ENCODE measurements at regions not wholly inside any gene's neighbourhood (a gene's known extent, or its start where the extent isn't known, plus 50 kb on each side); places are given as distances from the start of the nearest gene placed in this dataset.

DNA sequence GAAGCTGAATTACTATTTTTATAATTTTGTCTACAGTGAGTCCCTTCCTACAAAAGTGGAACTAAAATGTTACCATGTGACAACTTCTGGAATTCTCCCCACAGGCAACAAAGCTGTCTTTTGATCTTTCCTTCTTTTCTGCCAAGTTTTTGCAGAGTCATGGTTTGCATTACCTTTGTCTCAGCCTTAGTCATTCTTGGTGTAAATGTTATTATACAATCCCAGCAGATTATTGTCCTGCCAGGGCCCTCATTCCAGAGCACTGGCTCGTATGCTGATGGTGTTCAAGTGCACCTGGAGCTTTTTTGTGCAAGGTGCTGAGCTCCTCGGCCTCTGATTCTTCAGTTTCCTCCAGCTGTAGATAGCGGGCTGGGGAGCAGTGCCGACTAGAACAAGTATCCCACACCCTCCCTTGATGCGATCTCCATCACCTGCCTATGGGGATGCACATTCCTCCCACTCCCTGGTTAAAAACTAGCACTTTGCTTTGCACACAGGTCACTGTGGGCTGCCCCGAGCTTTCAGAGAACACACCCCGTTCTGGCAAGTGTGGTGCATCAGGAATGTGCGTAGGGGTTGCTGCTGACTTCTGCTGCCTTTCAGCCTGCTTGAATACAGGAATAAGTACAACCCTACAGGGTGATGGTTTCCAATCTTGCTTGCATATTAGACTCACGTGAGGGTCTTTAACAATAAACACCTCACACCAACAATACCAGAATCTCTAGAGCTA is 263.6 kb downstream of the RNF144A start:
- H3K9ac ChIP-seq (ENCODE audit: low read depth in 1 of 2, low read length in 2 of 2), result no peak overlapping the region
- 78% methylated on average over 9 of the region's 9 CpGs for WGBS
- H3K36me3 ChIP-seq (ENCODE audit: control insufficient read depth in 4 of 4, insufficient read depth in 3 of 4, low read depth in 1 of 4, low read length in 3 of 4), result no peaks in the 10 kb centered on the region
- TF ChIP-seq, protein P1, sequence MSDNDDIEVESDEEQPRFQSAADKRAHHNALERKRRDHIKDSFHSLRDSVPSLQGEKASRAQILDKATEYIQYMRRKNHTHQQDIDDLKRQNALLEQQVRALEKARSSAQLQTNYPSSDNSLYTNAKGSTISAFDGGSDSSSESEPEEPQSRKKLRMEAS (IDR thresholded peaks at IDR 0.05), result no peak
- TF ChIP-seq RXRA (IDR thresholded peaks at IDR 0.05) (no peak), RAD21 (IDR thresholded peaks at IDR 0.05) (no peak), FOXA1 (IDR thresholded peaks at IDR 0.05) (no peak), HNF4A (conservative IDR thresholded peaks at IDR 0.05) (no peak), JUND (IDR thresholded peaks at IDR 0.05) (no peak), SP1 (IDR thresholded peaks at IDR 0.05) (no peak), GABPA (IDR thresholded peaks at IDR 0.05 in 1 of 2, conservative IDR thresholded peaks at IDR 0.05 in 1 of 2) (no peak), NR2F2 (IDR thresholded peaks at IDR 0.05) (no peak), FOXA2 (IDR thresholded peaks at IDR 0.05) (no peak), TAF1 (conservative IDR thresholded peaks at IDR 0.05) (no peak), EGR1 (IDR thresholded peaks at IDR 0.05; ENCODE audit: low read depth in 2 of 2) (no peak), YY1 (IDR thresholded peaks at IDR 0.05) (no peak), HNF4G (IDR thresholded peaks at IDR 0.05) (no peak)
- TF ChIP-seq, protein P2, sequence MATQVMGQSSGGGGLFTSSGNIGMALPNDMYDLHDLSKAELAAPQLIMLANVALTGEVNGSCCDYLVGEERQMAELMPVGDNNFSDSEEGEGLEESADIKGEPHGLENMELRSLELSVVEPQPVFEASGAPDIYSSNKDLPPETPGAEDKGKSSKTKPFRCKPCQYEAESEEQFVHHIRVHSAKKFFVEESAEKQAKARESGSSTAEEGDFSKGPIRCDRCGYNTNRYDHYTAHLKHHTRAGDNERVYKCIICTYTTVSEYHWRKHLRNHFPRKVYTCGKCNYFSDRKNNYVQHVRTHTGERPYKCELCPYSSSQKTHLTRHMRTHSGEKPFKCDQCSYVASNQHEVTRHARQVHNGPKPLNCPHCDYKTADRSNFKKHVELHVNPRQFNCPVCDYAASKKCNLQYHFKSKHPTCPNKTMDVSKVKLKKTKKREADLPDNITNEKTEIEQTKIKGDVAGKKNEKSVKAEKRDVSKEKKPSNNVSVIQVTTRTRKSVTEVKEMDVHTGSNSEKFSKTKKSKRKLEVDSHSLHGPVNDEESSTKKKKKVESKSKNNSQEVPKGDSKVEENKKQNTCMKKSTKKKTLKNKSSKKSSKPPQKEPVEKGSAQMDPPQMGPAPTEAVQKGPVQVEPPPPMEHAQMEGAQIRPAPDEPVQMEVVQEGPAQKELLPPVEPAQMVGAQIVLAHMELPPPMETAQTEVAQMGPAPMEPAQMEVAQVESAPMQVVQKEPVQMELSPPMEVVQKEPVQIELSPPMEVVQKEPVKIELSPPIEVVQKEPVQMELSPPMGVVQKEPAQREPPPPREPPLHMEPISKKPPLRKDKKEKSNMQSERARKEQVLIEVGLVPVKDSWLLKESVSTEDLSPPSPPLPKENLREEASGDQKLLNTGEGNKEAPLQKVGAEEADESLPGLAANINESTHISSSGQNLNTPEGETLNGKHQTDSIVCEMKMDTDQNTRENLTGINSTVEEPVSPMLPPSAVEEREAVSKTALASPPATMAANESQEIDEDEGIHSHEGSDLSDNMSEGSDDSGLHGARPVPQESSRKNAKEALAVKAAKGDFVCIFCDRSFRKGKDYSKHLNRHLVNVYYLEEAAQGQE (IDR thresholded peaks at IDR 0.05), result no peak
- TF ChIP-seq, protein P3, sequence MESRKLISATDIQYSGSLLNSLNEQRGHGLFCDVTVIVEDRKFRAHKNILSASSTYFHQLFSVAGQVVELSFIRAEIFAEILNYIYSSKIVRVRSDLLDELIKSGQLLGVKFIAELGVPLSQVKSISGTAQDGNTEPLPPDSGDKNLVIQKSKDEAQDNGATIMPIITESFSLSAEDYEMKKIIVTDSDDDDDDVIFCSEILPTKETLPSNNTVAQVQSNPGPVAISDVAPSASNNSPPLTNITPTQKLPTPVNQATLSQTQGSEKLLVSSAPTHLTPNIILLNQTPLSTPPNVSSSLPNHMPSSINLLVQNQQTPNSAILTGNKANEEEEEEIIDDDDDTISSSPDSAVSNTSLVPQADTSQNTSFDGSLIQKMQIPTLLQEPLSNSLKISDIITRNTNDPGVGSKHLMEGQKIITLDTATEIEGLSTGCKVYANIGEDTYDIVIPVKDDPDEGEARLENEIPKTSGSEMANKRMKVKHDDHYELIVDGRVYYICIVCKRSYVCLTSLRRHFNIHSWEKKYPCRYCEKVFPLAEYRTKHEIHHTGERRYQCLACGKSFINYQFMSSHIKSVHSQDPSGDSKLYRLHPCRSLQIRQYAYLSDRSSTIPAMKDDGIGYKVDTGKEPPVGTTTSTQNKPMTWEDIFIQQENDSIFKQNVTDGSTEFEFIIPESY (IDR thresholded peaks at IDR 0.05), result no peak
- TF ChIP-seq, protein P4, sequence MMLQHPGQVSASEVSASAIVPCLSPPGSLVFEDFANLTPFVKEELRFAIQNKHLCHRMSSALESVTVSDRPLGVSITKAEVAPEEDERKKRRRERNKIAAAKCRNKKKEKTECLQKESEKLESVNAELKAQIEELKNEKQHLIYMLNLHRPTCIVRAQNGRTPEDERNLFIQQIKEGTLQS (IDR thresholded peaks at IDR 0.05), result no peak
- H3K9me3 ChIP-seq (ENCODE audit: control insufficient read depth in 4 of 4, low read length in 3 of 4), result no peaks in the 10 kb centered on the region
- H3K27ac ChIP-seq (ENCODE audit: low read depth in 1 of 2, low read length in 2 of 2), result no peak overlapping the region
- H3K4me1 ChIP-seq (ENCODE audit: control insufficient read depth in 4 of 4, insufficient read depth in 4 of 4, low read length in 3 of 4), result no peaks in the 10 kb centered on the region
- no peak overlapping the region for H3K4me3 ChIP-seq (ENCODE audit: low read depth in 1 of 3, low read length in 3 of 3)
- no peaks in the 10 kb centered on the region for H3K27me3 ChIP-seq (ENCODE audit: control insufficient read depth in 4 of 4, insufficient read depth in 4 of 4, low read length in 3 of 4)
- DNase-seq (ENCODE audit: low spot score), result no peak

DNA sequence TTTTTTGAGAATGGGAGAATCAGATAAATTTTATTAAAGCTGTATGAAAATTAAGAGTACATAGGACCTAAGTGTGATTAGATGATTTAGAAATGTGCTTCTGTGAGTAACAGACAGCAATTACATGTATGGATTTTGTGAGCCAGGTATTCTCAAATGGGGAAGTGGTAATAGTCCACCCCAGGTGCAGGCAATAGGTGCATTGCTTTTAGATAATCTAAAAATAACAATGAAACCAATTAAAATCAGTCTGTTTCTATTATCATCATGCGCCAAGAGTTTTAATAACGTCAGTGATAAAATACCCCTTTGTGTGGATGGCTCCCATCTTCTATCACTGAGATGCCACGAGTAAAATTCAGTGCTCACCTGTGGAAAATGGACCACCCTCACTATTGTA is 265.3 kb downstream of the RNF144A start:
- H3K36me3 ChIP-seq (ENCODE audit: control insufficient read depth in 4 of 4, insufficient read depth in 3 of 4, low read depth in 1 of 4, low read length in 3 of 4), result no peaks in the 10 kb centered on the region
- no peak overlapping the region for H3K27ac ChIP-seq (ENCODE audit: low read depth in 1 of 2, low read length in 2 of 2)
- H3K4me3 ChIP-seq (ENCODE audit: low read depth in 1 of 3, low read length in 3 of 3), result no peak overlapping the region
- no peak for DNase-seq (ENCODE audit: low spot score)
- WGBS, result 80% methylated on average over 3 of the region's 3 CpGs
- H3K27me3 ChIP-seq (ENCODE audit: control insufficient read depth in 4 of 4, insufficient read depth in 4 of 4, low read length in 3 of 4), result no peaks in the 10 kb centered on the region
- H3K4me1 ChIP-seq (ENCODE audit: control insufficient read depth in 4 of 4, insufficient read depth in 4 of 4, low read length in 3 of 4), result no peaks in the 10 kb centered on the region
- no peak overlapping the region for H3K9ac ChIP-seq (ENCODE audit: low read depth in 1 of 2, low read length in 2 of 2)
- no peaks in the 10 kb centered on the region for H3K9me3 ChIP-seq (ENCODE audit: control insufficient read depth in 4 of 4, low read length in 3 of 4)
- TF ChIP-seq NR2F2 (IDR thresholded peaks at IDR 0.05), result no peak
- TF ChIP-seq, protein P4 (IDR thresholded peaks at IDR 0.05), result no peak
- TF ChIP-seq RAD21 (IDR thresholded peaks at IDR 0.05), result no peak
- no peak for TF ChIP-seq GABPA (IDR thresholded peaks at IDR 0.05 in 1 of 2, conservative IDR thresholded peaks at IDR 0.05 in 1 of 2)
- TF ChIP-seq, protein P5, sequence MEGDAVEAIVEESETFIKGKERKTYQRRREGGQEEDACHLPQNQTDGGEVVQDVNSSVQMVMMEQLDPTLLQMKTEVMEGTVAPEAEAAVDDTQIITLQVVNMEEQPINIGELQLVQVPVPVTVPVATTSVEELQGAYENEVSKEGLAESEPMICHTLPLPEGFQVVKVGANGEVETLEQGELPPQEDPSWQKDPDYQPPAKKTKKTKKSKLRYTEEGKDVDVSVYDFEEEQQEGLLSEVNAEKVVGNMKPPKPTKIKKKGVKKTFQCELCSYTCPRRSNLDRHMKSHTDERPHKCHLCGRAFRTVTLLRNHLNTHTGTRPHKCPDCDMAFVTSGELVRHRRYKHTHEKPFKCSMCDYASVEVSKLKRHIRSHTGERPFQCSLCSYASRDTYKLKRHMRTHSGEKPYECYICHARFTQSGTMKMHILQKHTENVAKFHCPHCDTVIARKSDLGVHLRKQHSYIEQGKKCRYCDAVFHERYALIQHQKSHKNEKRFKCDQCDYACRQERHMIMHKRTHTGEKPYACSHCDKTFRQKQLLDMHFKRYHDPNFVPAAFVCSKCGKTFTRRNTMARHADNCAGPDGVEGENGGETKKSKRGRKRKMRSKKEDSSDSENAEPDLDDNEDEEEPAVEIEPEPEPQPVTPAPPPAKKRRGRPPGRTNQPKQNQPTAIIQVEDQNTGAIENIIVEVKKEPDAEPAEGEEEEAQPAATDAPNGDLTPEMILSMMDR (IDR thresholded peaks at IDR 0.05; ENCODE audit: low read depth, low read length, missing input control), result no peak
- TF ChIP-seq YY1 (IDR thresholded peaks at IDR 0.05), result no peak
- TF ChIP-seq SP1 (IDR thresholded peaks at IDR 0.05), result no peak
- TF ChIP-seq, protein P3 (IDR thresholded peaks at IDR 0.05), result no peak
- TF ChIP-seq, protein P1 (IDR thresholded peaks at IDR 0.05), result no peak
